Erythroblast (primary cell): ENCODE measurements at regions not wholly inside any gene's neighbourhood (a gene's known extent, or its start where the extent isn't known, plus 50 kb on each side); places are given as distances from the start of the nearest gene placed in this dataset.

Source experiments
- GATA1 ChIP-seq: IDR thresholded peaks from 2 replicates; pipeline ENCODE4 v1.6.1; 2011; ENCODE audit warnings: low read depth, mild to moderate bottlenecking, control low read depth, low read length, moderate library complexity
- POLR2A ChIP-seq: IDR thresholded peaks from 2 replicates; pipeline ENCODE4 v1.6.1; 2011; ENCODE audit warnings: mild to moderate bottlenecking, low read length

- TF ChIP-seq POLR2A (no peak), GATA1 (no peak)
These were observed 158.6 kb downstream of the PAPSS1 start for GRCh38 chr4:107561481-107561880.
